ENCODE measurements at regions not wholly inside any gene's neighbourhood (a gene's known extent, or its start where the extent isn't known, plus 50 kb on each side); places are given as distances from the start of the nearest gene placed in this dataset.

- Histone ChIP-seq H3K36me3 (ENCODE audit: control insufficient read depth, insufficient read depth, low read length) (no peaks in the 10 kb centered on the region), H3K4me3 (replicated peaks; ENCODE audit: low read depth, low read length) (no peak overlapping the region), H3K27me3 (replicated peaks; ENCODE audit: control insufficient read depth, insufficient read depth, low read length) (no peaks in the 10 kb centered on the region)
- TF ChIP-seq CTCF (IDR thresholded peaks at IDR 0.05; ENCODE audit: insufficient read depth, low read length, poor library complexity, severe bottlenecking): no peak
- DNase-seq (ENCODE audit: extremely low read depth, insufficient read length): no peak
These were observed 118.8 kb upstream of the UBE2E2 start for GRCh38 chr3:23084367-23084766.

- no peak for TF ChIP-seq CTCF (IDR thresholded peaks at IDR 0.05; ENCODE audit: insufficient read depth, low read length, poor library complexity, severe bottlenecking)
- no peaks in the 10 kb centered on the region for H3K36me3 ChIP-seq (ENCODE audit: control insufficient read depth, insufficient read depth, low read length)
- no peak for DNase-seq (ENCODE audit: extremely low read depth, insufficient read length)
- no peaks in the 10 kb centered on the region for H3K27me3 ChIP-seq (replicated peaks; ENCODE audit: control insufficient read depth, insufficient read depth, low read length)
- no peak overlapping the region for H3K4me3 ChIP-seq (replicated peaks; ENCODE audit: low read depth, low read length)
These were observed 117.9 kb upstream of the UBE2E2 start for GRCh38 chr3:23085261-23085660.

GRCh38 chr3:23086331-23086730, 116.8 kb upstream of the UBE2E2 start:
- Histone ChIP-seq H3K27me3 (replicated peaks; ENCODE audit: control insufficient read depth, insufficient read depth, low read length) (no peaks in the 10 kb centered on the region), H3K4me3 (replicated peaks; ENCODE audit: low read depth, low read length) (no peak overlapping the region), H3K36me3 (ENCODE audit: control insufficient read depth, insufficient read depth, low read length) (no peaks in the 10 kb centered on the region)
- no peak for DNase-seq (ENCODE audit: extremely low read depth, insufficient read length)
- no peak for TF ChIP-seq CTCF (IDR thresholded peaks at IDR 0.05; ENCODE audit: insufficient read depth, low read length, poor library complexity, severe bottlenecking)

GRCh38 chr3:23086831-23087230, 116.3 kb upstream of the UBE2E2 start:
- no peak for DNase-seq (ENCODE audit: extremely low read depth, insufficient read length)
- H3K4me3 ChIP-seq (replicated peaks; ENCODE audit: low read depth, low read length): no peak overlapping the region
- no peak for TF ChIP-seq CTCF (IDR thresholded peaks at IDR 0.05; ENCODE audit: insufficient read depth, low read length, poor library complexity, severe bottlenecking)
- H3K27me3 ChIP-seq (replicated peaks; ENCODE audit: control insufficient read depth, insufficient read depth, low read length): no peaks in the 10 kb centered on the region
- no peaks in the 10 kb centered on the region for H3K36me3 ChIP-seq (ENCODE audit: control insufficient read depth, insufficient read depth, low read length)

GRCh38 chr3:23094412-23094811, 108.7 kb upstream of the UBE2E2 start:
- DNase-seq (ENCODE audit: extremely low read depth, insufficient read length): no peak
- TF ChIP-seq CTCF (IDR thresholded peaks at IDR 0.05; ENCODE audit: insufficient read depth, low read length, poor library complexity, severe bottlenecking): no peak
- Histone ChIP-seq H3K36me3 (ENCODE audit: control insufficient read depth, insufficient read depth, low read length) (no peaks in the 10 kb centered on the region), H3K27me3 (replicated peaks; ENCODE audit: control insufficient read depth, insufficient read depth, low read length) (no peaks in the 10 kb centered on the region), H3K4me3 (replicated peaks; ENCODE audit: low read depth, low read length) (no peak overlapping the region)

GRCh38 chr3:23094890-23095462, 108.2 kb upstream of the UBE2E2 start:
- Histone ChIP-seq H3K27me3 (replicated peaks; ENCODE audit: control insufficient read depth, insufficient read depth, low read length) (no peaks in the 10 kb centered on the region), H3K36me3 (ENCODE audit: control insufficient read depth, insufficient read depth, low read length) (no peaks in the 10 kb centered on the region), H3K4me3 (replicated peaks; ENCODE audit: low read depth, low read length) (no peak overlapping the region)
- no peak for DNase-seq (ENCODE audit: extremely low read depth, insufficient read length)
- TF ChIP-seq CTCF (IDR thresholded peaks at IDR 0.05; ENCODE audit: insufficient read depth, low read length, poor library complexity, severe bottlenecking): no peak
